ENCODE measurements at regions not wholly inside any gene's neighbourhood (a gene's known extent, or its start where the extent isn't known, plus 50 kb on each side); places are given as distances from the start of the nearest gene placed in this dataset.

- TF ChIP-seq ZBTB2 (CRISPR knock-in tag; IDR thresholded peaks at IDR 0.05; ENCODE audit: low read depth) (no peak), PBX3 (CRISPR knock-in tag; IDR thresholded peaks at IDR 0.05; ENCODE audit: borderline replicate concordance) (no peak)
These were observed 115.2 kb downstream of the EDEM1 start (continued) for GRCh38 chr3:5302661-5303060.

- Histone ChIP-seq H3K79me2 (ENCODE audit: insufficient read depth, low read length) (no peaks in the 10 kb centered on the region), H3K36me3 (replicated peaks in 1 of 2; ENCODE audit: control insufficient read depth in 1 of 2, insufficient read depth in 2 of 2, low read length in 2 of 2) (no peaks in the 10 kb centered on the region), H4K20me1 (ENCODE audit: insufficient read depth, low read length) (no peaks in the 10 kb centered on the region), H3K27me3 (ENCODE audit: control insufficient read depth in 1 of 2, insufficient read depth in 2 of 2, low read length in 2 of 2) (0 out of 5 replicates have a peak, but pooled peaks cover 0 to 3% of the 10 kb centered on the region in 2 experiments), H3K9ac (ENCODE audit: insufficient read depth, low read depth, low read length) (no peak overlapping the region), H3K27ac (ENCODE audit: extremely low read length, insufficient read depth, low read length) (no peak overlapping the region), H3K4me3 (replicated peaks in 1 of 3; ENCODE audit: insufficient read depth in 1 of 3, low read depth in 2 of 3, low read length in 3 of 3) (no peak overlapping the region), H3K9me3 (ENCODE audit: low read length) (no peaks in the 10 kb centered on the region), H3K4me2 (ENCODE audit: low read depth, low read length) (no peak overlapping the region), H2AFZ (ENCODE audit: low read length) (no peak overlapping the region), H3K4me1 (ENCODE audit: insufficient read depth, low read length) (0 out of 2 replicates have a peak, but pooled peaks cover 7% of the 10 kb centered on the region)
- no peak for ATAC-seq
- no peak for FAIRE-seq
- no TSS peak for BruUV-seq (replicated peaks)
- ChIA-PET CTCF (ENCODE audit: low intra/inter-chr PET ratio, low total read pairs) (no interaction called here), POLR2A (no interaction called here)
- in situ Hi-C loops (cut with HindIII; ENCODE audit: extremely low pct_ligation_motif_present, low pct_unique_long_range_greater_than_20kb), result no loop called here
- WGBS (ENCODE audit: low lambda C conversion rate), result 3% methylated on average over 1 of the region's 1 CpG
- no peak for DNase-seq (ENCODE audit: low spot score)
- intact Hi-C loops (cut with micrococcal nuclease; ENCODE audit: unreplicated experiment), result loop anchor here (10.0 kb wide), 1 partner anchor 431 kb away; no protein-coding TSS in a partner anchor
- no peak for TF ChIP-seq KLF12 (CRISPR knock-in tag; IDR thresholded peaks at IDR 0.05; ENCODE audit: borderline replicate concordance)
- TF ChIP-seq SNRNP70 (IDR thresholded peaks at IDR 0.05; ENCODE audit: low read depth, low read length), result no peak
- TF ChIP-seq CEBPG (CRISPR knock-in tag; IDR thresholded peaks at IDR 0.05), result no peak
- TF ChIP-seq ASH2L (IDR thresholded peaks at IDR 0.05; ENCODE audit: insufficient read length, low read depth, low read length), result no peak
- TF ChIP-seq ZNF770 (CRISPR knock-in tag; IDR thresholded peaks at IDR 0.05), result no peak
- no peak for TF ChIP-seq MIER3 (CRISPR knock-in tag; IDR thresholded peaks at IDR 0.05; ENCODE audit: borderline replicate concordance)
- no peak for TF ChIP-seq KDM2A (CRISPR knock-in tag; IDR thresholded peaks at IDR 0.05; ENCODE audit: borderline replicate concordance, low read depth)
- no peak for TF ChIP-seq XRCC5 (optimal IDR thresholded peaks at IDR 0.05; ENCODE audit: low read length)
- TF ChIP-seq TRIM24 (CRISPR knock-in tag; IDR thresholded peaks at IDR 0.05), result no peak
- no peak for TF ChIP-seq ZNF558 (CRISPR knock-in tag; IDR thresholded peaks at IDR 0.05; ENCODE audit: borderline replicate concordance)
- TF ChIP-seq ZBTB2 (CRISPR knock-in tag; IDR thresholded peaks at IDR 0.05; ENCODE audit: low read depth), result no peak
- no peak for TF ChIP-seq ZNF710 (CRISPR knock-in tag; IDR thresholded peaks at IDR 0.05; ENCODE audit: borderline replicate concordance)
- no peak for TF ChIP-seq ZNF260 (CRISPR knock-in tag; IDR thresholded peaks at IDR 0.05; ENCODE audit: borderline replicate concordance, low read depth)
These were observed 116.7 kb downstream of the EDEM1 start for GRCh38 chr3:5304188-5304587.
